GM13976 (cell line): ENCODE measurements at regions not wholly inside any gene's neighbourhood (a gene's known extent, or its start where the extent isn't known, plus 50 kb on each side); places are given as distances from the start of the nearest gene placed in this dataset.

ENCODE experiments used
- DNase-seq: peaks from one replicate; pipeline ENCODE4 v3.0.0; 2012; ENCODE audit warnings: low spot score
- in situ Hi-C: fragments of 300-500 bp; cut with MboI; formaldehyde crosslinking; loops from one replicate; pipeline ENCODE4 v1.12.0; 2022; ENCODE audit warnings: low sequenced_read_pairs, mixed read lengths, inconsistent platforms; ENCODE audit not compliant: unreplicated experiment
- TF ChIP-seq, protein P1 (sequence below): IDR thresholded peaks from 2 replicates; pipeline ENCODE4 v1.5.1; 2012; ENCODE audit warnings: borderline replicate concordance, mild to moderate bottlenecking; ENCODE audit not compliant: insufficient read depth; ENCODE audit errors: extremely low read depth, missing control alignments, control extremely low read depth

DNA sequence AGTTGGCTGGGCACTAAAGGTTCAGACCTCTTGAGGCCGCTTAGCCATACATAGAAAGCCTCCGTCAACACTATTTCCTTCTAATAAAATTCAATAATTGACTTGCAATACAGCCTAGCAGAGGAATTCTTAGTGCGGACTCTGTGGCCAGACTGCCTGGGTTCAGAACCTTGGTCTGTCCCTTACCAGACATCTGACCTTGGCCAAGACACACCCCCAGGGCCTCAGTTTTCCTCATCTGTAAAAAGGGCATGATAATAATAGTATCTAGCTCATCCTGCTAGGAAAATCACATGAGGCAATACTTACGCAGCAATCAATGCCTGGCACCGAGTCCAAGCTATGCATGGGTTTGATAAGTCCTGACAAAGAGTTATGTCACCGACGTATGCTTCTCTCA lies 148.2 kb upstream of the SOD1 start:
- no peak for DNase-seq
- in situ Hi-C loops: no loop called here
- TF ChIP-seq, protein P1, sequence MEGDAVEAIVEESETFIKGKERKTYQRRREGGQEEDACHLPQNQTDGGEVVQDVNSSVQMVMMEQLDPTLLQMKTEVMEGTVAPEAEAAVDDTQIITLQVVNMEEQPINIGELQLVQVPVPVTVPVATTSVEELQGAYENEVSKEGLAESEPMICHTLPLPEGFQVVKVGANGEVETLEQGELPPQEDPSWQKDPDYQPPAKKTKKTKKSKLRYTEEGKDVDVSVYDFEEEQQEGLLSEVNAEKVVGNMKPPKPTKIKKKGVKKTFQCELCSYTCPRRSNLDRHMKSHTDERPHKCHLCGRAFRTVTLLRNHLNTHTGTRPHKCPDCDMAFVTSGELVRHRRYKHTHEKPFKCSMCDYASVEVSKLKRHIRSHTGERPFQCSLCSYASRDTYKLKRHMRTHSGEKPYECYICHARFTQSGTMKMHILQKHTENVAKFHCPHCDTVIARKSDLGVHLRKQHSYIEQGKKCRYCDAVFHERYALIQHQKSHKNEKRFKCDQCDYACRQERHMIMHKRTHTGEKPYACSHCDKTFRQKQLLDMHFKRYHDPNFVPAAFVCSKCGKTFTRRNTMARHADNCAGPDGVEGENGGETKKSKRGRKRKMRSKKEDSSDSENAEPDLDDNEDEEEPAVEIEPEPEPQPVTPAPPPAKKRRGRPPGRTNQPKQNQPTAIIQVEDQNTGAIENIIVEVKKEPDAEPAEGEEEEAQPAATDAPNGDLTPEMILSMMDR: no peak

DNA sequence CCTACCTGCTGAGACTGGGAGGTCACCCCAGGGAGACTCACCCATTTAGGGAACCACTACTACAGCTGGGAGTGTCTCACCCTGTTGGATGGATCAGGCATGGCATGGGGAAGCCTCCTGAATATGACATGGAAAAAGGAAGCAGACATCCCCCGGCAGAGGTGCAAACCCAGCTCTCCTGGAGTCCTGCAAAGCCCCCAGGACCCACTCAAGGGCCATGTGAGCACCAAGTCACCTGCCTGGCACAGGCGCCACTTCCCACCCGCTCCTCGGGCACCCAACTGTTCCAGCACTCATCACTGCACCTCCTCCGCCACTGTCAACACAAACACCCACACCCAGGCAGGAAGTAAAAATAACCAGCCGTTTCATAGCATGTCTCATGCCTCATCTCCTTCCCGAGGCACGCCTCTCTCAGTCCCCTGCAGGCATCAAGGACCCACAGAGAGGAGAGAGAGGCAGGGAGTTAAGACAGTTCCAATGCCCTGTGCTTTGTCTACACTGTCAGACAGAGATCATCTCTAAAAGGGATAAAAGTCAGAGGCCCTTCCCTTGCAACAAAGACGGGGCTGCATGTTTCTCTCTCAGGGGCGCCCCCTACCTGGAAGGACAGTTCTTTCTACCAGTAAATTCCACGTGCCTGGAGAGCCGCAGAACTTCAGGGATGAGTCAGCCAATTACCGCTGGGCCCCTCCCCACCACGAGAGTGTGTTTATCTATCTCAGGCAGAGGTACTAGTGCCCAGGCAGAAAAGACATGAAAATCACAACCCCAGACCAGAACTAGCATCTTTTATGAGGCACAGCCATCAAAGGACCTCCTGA lies 150.1 kb upstream of the SOD1 start:
- in situ Hi-C loops: no loop called here

DNA sequence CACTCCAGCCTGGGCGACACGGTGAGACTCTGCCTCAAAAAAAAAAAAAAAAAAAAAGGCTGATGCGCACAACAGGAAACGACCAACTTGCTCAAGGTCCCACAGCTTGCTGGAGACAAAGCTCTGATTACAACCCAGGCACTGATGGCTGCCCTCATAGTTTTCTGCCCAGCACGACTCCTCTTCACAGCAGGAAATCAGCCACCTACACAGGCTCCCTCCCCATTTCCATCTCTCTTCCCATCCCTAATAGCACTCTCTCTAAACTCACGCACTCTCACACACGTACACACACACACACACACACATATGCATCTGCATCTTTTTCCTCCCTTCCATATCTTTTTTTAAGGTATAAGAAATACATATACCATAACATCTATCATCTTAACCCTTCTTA lies 153.5 kb upstream of the SOD1 start:
- in situ Hi-C loops: no loop called here
- TF ChIP-seq, protein P1: no peak
- no peak for DNase-seq

More for the DNA sequence above, 150.1 kb upstream of the SOD1 start:
- DNase-seq: peak; percentile 40
- TF ChIP-seq, protein P1: no peak

DNA sequence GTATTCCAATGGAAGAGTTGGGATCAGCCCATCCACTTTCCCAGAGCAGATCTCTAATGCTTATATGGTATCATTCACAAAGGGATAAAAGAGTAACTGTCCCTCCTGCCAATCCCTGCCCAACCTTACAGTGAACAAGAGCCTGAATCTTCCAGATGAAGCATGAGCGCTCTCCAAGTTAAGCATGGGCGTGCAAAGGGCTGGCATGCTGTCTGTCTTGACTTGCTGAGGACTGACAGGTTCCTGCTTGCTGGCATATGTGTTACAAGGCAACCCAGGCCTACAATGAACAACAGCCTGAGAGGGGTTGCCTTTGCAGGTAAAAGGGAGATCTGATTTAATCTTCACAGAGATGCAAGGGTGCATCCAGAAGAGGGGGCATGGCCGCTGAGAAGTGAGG lies 155.6 kb upstream of the SOD1 start:
- TF ChIP-seq, protein P1: no peak
- in situ Hi-C loops: no loop called here
- no peak for DNase-seq

DNA sequence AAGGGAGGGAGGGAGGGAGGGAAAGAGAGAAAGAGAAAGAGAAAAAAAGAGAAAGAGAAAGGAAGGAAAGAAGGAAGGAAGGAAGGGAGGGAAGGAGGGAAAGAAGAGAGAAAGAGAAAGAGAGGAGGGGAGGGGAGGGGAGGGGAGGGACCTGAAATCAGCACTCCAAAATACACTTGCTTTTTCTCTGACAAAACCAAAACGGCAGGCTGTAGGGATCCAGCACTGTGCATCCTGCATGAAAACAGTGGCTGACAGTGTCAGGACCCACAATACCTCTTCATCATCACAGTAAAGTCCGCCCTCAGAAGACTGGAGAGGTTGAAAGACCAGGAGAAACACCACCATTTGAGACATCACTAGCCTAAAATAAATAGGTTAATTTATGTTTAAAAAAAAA lies 156.0 kb upstream of the SOD1 start:
- no peak for DNase-seq
- in situ Hi-C loops: no loop called here
- TF ChIP-seq, protein P1: no peak

DNA sequence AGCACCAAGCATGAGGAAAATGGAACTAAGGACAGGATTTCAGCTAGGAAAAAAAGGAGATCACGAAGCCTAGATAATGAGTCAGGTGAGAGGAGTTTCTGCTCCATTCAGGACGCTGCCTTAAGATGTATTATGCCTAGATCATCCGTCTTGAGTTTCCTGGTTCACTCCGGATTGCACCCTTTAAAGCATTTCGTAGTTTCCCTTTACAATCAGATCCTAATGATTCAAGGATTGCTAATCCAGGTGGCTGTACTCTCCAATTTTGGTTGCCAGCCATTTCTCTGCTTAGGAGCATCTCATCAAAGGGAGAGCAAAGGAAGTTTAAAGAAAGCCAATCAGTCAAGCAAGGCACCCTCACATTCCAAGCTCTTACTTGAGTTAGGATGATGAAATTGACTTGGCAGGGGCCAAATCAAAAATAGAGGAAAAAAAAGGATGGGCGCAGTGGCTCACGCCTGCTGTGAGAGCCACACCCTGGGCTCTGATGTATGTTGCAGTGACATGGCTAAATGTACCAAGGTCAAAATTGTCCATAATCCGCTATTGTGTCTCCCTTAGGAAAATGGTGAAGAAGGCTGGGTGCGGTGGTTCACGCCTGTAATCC lies 156.9 kb upstream of the SOD1 start:
- in situ Hi-C loops: no loop called here
- TF ChIP-seq, protein P1: no peak
- no peak for DNase-seq

DNA sequence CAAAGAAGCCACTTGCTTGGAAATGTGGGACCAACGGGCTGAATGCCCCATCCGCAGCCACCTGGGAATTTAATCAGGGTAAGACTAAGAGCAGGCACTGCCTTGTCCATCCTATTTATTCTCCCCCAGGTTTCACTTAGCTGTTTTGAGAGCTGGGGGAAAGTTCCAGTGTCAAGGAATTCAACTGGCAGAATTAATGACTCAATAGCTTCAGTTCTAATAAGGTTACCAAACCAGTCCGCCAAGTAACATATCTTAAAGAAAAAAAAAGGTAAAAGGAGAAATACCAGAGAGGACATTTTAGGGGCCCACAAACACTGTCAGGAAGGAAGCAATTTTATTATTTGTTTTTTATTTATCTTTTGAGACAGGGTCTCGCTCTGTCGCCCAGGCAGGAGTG lies 157.6 kb upstream of the SOD1 start:
- in situ Hi-C loops: no loop called here
- TF ChIP-seq, protein P1: no peak
- no peak for DNase-seq
